ENCODE measurements at regions not wholly inside any gene's neighbourhood (a gene's known extent, or its start where the extent isn't known, plus 50 kb on each side); places are given as distances from the start of the nearest gene placed in this dataset.

GRCh38 chr2:59912042-59912441 lies 641.4 kb downstream of the BCL11A start:
- Histone ChIP-seq H3K27ac (ENCODE audit: control insufficient read depth, insufficient read depth) (no peak overlapping the region), H3K4me1 (ENCODE audit: control insufficient read depth, insufficient read depth, low read length) (no peaks in the 10 kb centered on the region), H3K27me3 (replicated peaks in 1 of 2; ENCODE audit: control insufficient read depth in 2 of 2, insufficient read depth in 2 of 2, low read length in 1 of 2) (no peaks in the 10 kb centered on the region), H3K36me3 (ENCODE audit: control insufficient read depth in 2 of 2, insufficient read depth in 2 of 2, low read length in 1 of 2) (no peaks in the 10 kb centered on the region), H3K79me2 (ENCODE audit: control insufficient read depth, insufficient read depth, low read length) (no peaks in the 10 kb centered on the region), H3K4me3 (no peak overlapping the region), H2AFZ (ENCODE audit: control insufficient read depth, low read depth, low read length) (no peak overlapping the region), H4K20me1 (ENCODE audit: control insufficient read depth, insufficient read depth) (no peaks in the 10 kb centered on the region), H3K9me3 (replicated peaks; ENCODE audit: control insufficient read depth, insufficient read depth, low read length) (no peaks in the 10 kb centered on the region), H3K9ac (ENCODE audit: control insufficient read depth, insufficient read depth, low read length) (no peak overlapping the region), H3K4me2 (ENCODE audit: control insufficient read depth, insufficient read depth) (no peak overlapping the region)
- TF ChIP-seq ELK1 (IDR thresholded peaks at IDR 0.05; ENCODE audit: low read depth, low read length) (no peak), ATF2 (IDR thresholded peaks at IDR 0.05; ENCODE audit: low read length) (no peak), HSF1 (IDR thresholded peaks at IDR 0.05; ENCODE audit: low read depth, low read length) (no peak), SREBF2 (IDR thresholded peaks at IDR 0.05; ENCODE audit: low read length) (no peak), JUNB (IDR thresholded peaks at IDR 0.05) (no peak)
- ChIA-PET SMC1A (ENCODE audit: uncharacterized antibody, unreplicated experiment) (no interaction called here), RAD21 (ENCODE audit: unreplicated experiment) (no interaction called here), POLR2A (interaction anchor here (0.6 kb wide), 1 partner anchor 269 kb away, joined by 5 read pairs; no protein-coding TSS in a partner anchor), CTCF (interaction anchor here (0.6 to 1.1 kb wide), 2 partner anchors 669 to 730 kb away, joined by 3 read pairs; no protein-coding TSS in a partner anchor)
- 0% methylated on average over 1 of the region's 1 CpG for WGBS (ENCODE audit: insufficient coverage, insufficient replicate concordance, low lambda C conversion rate, missing lambda C conversion rate)
- intact Hi-C loops (cut with micrococcal nuclease; ENCODE audit: unreplicated experiment): no loop called here
- no peak for FAIRE-seq
- no TSS peak for BruUV-seq (replicated peaks)
- DNase-seq (ENCODE audit: low read depth, low spot score): no peak
- ATAC-seq: no peak
- in situ Hi-C loops (cut with MboI): no loop called here

All from GM12878 (cell line).